RWPE1 (cell line): ENCODE measurements at regions not wholly inside any gene's neighbourhood (a gene's known extent, or its start where the extent isn't known, plus 50 kb on each side); places are given as distances from the start of the nearest gene placed in this dataset.

Source experiments
- CTCF ChIA-PET: fragments of 350-600 bp; sonication (Branson Sonifier 250); formaldehyde crosslinking; extraction: SDS; loops from one replicate; lab custom pipeline; 2021; lab: Yijun Ruan, JAX
- POLR2A ChIA-PET: fragments of 400-600 bp; formaldehyde crosslinking; extraction: SDS; loops from one replicate; lab custom pipeline; 2020; ENCODE audit warnings: antibody characterized with exemption; ENCODE audit not compliant: low non-redundant PET; lab: Yijun Ruan, JAX
- DNase-seq: peaks from one replicate; pipeline ENCODE4 v3.0.0; 2012; ENCODE audit warnings: low spot score
- H3K27ac ChIP-seq: fragments of 450-650 bp; 2 replicates; pipeline ENCODE4 v1.5.1; 2017
- CTCF ChIP-seq: fragments of 450-650 bp; conservative IDR thresholded peaks from 2 replicates; pipeline ENCODE4 v1.5.1; 2017; ENCODE audit warnings: low read depth, mild to moderate bottlenecking

DNA sequence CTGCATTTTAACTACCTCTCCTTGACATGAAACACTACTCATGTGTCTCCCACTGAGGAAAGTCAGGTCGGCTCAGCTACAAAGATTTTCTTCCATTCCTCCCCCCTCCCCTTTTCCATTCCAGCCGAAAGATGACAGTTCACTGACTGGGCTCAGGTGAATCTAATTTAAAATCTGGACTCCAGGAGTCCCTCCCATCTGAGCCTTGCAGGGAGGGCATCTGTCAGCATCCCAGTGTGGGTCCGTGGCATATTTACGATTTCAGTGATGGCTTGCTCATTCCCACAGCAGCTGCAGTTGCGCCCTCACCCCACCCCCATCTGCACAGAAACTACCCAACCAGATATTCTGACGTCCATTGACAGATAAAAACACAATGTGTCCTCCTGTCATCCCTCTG lies 153.7 kb upstream of the ARRDC4 start:
- POLR2A ChIA-PET: no interaction called here
- no peak overlapping the region for H3K27ac ChIP-seq
- CTCF ChIA-PET: no interaction called here
- TF ChIP-seq CTCF: no peak
- no peak for DNase-seq

DNA sequence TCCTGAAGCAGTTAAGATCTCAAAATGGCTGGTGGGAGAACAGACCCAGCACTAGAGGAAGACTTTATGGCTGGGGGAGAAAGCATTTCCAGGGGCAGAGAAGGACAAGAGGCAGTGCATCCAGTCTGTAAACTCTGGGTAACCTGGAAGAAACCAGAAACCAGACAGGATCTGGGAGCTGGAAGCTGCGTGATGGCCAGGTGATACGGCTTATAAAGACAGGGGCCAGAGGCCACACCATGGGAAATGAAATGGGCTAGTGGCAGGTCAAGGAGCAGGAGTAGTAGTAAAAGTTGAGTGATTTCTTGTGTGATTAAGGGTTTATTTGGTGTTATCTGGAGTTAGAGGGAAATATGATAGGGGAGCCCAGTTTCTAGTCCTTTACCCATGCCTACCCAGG lies 144.7 kb upstream of the ARRDC4 start:
- no peak overlapping the region for H3K27ac ChIP-seq
- no peak for DNase-seq
- CTCF ChIA-PET: no interaction called here
- POLR2A ChIA-PET: no interaction called here
- no peak for TF ChIP-seq CTCF

DNA sequence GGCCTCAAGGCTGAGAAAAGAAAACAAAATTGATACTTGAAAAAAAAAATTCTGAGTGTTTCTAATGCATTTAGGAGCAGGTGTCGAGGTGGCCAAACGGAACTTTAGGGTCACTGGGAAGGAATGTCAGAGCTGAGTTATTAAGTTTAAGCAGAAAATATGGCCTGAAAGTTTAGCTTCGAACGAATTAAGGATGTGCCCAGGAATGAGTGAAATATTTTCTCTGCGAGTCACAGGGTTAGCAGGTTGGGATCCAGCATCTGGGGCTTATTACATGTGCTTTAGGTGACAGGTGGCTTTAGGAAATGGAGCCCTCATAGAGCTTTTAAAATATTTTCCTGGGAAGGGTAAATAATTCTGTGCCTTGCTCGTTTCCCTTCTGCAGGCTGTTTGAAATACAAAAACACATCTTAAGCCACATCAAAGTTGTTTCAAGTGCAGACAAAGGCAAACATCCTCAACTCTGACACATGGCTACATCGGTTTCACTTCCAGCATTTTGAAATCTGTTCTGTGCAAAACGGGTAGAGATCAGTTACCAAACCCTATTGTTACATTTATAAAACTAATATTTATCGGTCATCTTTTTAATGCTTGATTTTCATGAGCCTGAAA lies 143.1 kb upstream of the ARRDC4 start:
- ChIA-PET POLR2A (no interaction called here), CTCF (no interaction called here)
- DNase-seq: no peak
- H3K27ac ChIP-seq: no peak overlapping the region
- TF ChIP-seq CTCF: no peak

DNA sequence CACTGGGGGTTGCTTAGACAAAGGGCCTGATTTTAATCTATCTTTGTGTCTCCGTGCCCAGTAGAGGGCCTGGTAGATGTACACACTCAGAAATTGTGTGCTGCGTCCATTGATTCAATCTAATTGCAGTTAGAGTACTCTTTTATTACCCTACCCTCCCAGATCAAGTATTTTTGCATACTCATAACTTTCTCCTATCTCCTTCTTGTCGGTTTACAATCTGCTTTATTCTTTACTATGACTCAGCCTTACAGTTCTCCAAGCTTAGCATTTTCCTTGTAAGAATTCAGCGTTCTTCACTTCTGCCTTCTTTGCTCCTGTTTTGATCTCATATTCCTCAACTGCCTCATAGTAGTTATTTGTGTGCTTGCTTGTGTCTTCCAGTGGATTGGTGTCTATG lies 124.5 kb upstream of the ARRDC4 start:
- ChIA-PET CTCF (interaction anchor here (0.9 kb wide), 1 partner anchor 12 kb away, joined by 3 read pairs; no protein-coding TSS in a partner anchor), POLR2A (no interaction called here)
- TF ChIP-seq CTCF: no peak
- H3K27ac ChIP-seq: no peak overlapping the region
- no peak for DNase-seq

DNA sequence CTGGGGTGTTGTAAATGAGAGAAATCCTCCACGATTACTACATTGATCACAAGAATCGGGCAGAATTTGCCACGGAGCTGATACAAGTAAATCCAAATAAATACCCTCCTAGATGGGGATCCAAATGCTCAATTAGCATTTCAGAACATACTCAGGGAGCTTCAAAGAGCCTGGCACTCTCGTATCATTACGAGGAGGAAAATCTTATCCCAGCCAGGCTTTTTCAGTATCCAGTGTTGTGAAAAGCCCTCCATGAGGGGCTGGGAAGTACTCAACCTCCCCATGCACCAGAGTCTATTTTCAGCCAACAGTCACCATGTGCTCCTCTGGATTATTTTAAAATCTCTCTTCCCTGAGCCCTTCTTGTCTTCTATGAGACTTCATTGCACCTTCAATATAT lies 122.6 kb upstream of the ARRDC4 start:
- TF ChIP-seq CTCF: no peak
- CTCF ChIA-PET: interaction anchor here (1.0 kb wide), 1 partner anchor 458 kb away, joined by 3 read pairs; no protein-coding TSS in a partner anchor

DNA sequence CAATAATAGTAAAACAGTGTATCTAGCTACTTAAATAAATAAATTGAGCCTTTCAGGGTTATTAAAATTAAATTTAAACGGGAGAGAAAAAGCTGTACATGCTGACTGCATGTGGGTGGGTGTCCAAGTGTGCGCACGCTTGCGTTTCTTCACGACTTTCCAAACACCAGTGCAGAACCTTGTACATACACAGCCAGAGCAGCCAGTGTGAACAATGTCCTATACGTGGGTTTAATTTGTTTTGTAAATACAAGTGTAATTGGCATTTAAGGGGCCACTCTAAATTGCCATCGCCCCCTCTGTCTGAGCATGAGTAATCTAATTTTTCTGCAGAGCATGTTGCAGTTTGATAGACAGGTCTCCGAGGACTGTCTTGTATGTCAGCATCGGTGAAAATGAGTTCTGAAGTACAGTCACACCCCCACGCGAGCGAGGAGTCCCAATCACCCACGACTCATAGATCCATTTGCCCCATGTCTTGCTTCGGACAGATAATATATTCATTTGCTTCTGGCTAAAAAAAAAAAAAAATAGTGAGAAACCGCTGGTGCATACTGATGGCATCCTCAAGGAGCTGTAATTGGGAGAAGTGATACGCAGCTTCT lies 121.8 kb upstream of the ARRDC4 start:
- no peak for TF ChIP-seq CTCF
- ChIA-PET CTCF (interaction anchor here (1.0 kb wide), 1 partner anchor 458 kb away, joined by 3 read pairs; no protein-coding TSS in a partner anchor), POLR2A (no interaction called here)
- no peak for DNase-seq
- no peak overlapping the region for H3K27ac ChIP-seq

More for the DNA sequence above, 122.6 kb upstream of the ARRDC4 start:
- POLR2A ChIA-PET: no interaction called here
- H3K27ac ChIP-seq: no peak overlapping the region
- no peak for DNase-seq
